Transverse colon (tissue), 3 donors: ENCODE measurements at regions not wholly inside any gene's neighbourhood (a gene's known extent, or its start where the extent isn't known, plus 50 kb on each side); places are given as distances from the start of the nearest gene placed in this dataset.

Experiments used
- EP300 ChIP-seq: sonication (generic); formaldehyde crosslinking; IDR thresholded peaks from one replicate; pipeline ENCODE4 v1.6.1; 2017; ENCODE audit warnings: antibody characterized with exemption, low read depth
- POLR2A ChIP-seq: fragments of 450-650 bp; IDR thresholded peaks from one replicate; pipeline ENCODE4 v1.6.1; 2016; ENCODE audit warnings: antibody characterized with exemption, mild to moderate bottlenecking, moderate library complexity
- TF ChIP-seq, protein P1 (sequence below), 5 experiments: fragments of 200-600 bp in 3 of 5; fragments of 450-650 bp in 2 of 5; sonication (generic) in 3 of 5; IDR thresholded peaks; 1 replicate in 2 of 5; 2 replicates in 3 of 5; pipeline ENCODE4 v1.5.1; 2016 to 2017; ENCODE audit warnings: antibody characterized with exemption in 5 of 5, inconsistent platforms in 3 of 5, mild to moderate bottlenecking in 2 of 5, moderate library complexity in 1 of 5

DNA sequence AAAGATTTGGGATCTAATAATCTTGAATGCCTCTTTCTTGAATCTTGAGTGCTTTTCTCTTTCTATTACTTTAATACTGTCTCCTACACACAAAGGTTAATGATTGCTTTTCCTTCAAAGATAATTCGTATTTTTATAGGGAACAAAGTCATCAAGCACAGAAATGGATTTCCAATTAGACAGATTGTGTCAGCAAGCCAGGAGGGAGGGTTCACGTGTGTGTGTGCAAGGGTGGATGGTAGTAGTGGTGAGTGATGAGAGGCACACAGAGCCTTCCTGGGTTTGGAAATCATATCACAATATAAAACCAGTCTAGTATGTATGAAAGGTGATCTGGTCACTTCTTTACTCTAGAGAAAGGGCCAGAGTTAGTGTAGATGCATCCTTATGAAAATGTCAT is 51.2 kb upstream of the NEDD9 start:
- TF ChIP-seq, protein P1, sequence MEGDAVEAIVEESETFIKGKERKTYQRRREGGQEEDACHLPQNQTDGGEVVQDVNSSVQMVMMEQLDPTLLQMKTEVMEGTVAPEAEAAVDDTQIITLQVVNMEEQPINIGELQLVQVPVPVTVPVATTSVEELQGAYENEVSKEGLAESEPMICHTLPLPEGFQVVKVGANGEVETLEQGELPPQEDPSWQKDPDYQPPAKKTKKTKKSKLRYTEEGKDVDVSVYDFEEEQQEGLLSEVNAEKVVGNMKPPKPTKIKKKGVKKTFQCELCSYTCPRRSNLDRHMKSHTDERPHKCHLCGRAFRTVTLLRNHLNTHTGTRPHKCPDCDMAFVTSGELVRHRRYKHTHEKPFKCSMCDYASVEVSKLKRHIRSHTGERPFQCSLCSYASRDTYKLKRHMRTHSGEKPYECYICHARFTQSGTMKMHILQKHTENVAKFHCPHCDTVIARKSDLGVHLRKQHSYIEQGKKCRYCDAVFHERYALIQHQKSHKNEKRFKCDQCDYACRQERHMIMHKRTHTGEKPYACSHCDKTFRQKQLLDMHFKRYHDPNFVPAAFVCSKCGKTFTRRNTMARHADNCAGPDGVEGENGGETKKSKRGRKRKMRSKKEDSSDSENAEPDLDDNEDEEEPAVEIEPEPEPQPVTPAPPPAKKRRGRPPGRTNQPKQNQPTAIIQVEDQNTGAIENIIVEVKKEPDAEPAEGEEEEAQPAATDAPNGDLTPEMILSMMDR (IDR thresholded peaks at IDR 0.05): no peak
- no peak for TF ChIP-seq POLR2A
- no peak for TF ChIP-seq EP300
